ENCODE measurements at regions not wholly inside any gene's neighbourhood (a gene's known extent, or its start where the extent isn't known, plus 50 kb on each side); places are given as distances from the start of the nearest gene placed in this dataset.
"Not testable (repeated sequence)": the region's sequence is repeated elsewhere in the genome, so short reads cannot be mapped to it uniquely, and the experiment has no call there.

GRCh38 chr10:45056806-45057205, 56.1 kb downstream of the ZNF22 start:
- not testable (repeated sequence) for DNase-seq (ENCODE audit: low spot score)

DNA sequence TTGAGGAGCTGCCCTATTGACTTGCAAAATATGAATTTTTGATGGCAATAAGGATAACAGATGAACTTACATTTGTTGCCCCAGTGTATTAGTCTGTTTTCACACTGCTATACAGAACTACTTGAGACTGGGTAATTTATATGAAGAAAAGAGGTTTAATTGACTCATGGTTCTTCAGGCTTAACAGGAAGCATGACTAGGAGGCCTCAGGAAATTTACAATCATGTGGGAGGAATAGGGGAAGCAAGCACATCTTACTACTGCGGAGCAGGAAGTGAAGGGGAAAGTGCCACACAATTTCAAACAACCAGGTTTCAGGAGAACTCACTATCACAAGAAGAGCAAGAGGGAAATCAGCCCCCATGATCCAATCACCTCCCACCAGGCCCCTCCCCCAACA, 57.9 kb downstream of the ZNF22 start:
- DNase-seq (ENCODE audit: low spot score), result no peak

DNA sequence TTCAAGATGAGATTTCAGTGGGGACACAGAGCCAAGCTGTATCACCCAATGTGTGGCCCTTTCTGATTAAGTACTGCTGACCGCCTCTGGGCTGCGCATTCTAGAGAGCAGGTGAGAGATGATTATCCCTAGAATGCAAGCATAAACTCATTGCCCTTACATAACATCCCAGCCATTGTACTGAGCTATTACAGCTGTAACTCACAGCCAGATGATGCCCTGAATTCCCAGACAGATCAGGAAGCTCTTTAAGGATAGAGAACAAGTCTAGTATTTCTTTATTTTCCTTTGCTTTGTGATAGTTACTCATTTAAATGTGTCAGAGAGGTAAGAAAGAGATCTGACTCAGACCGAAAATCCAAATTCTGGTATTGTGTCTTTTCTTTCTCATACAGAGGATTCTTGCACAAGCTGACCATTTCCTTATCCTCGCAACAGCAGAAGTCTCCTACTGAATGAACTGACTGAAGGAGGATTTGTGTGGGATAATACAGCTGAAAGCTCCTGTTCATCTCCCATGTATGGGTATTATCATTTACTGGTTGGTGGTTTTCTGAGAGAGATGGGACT, 58.4 kb downstream of the ZNF22 start:
- DNase-seq (ENCODE audit: low spot score), result no peak

DNA sequence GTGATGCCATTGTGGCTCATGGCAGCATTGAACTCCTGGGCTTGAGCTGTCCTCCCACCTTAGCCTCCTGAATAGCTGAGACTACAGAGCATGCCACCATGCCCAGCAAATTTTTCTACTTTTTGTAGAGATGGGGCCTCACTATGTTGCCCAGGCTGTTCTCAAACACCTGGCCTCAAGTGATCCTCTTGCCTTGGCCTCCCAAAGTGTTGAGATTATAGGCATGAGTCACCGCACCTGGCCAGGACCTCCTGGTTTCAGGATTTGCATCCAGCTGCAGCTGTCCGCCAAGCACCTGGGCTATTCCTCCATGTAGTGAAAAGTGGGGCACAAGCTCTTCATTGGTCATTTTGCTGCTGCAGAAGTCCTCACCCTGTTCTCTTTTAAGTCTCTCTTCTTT, 58.9 kb downstream of the ZNF22 start:
- no peak for DNase-seq (ENCODE audit: low spot score)

DNA sequence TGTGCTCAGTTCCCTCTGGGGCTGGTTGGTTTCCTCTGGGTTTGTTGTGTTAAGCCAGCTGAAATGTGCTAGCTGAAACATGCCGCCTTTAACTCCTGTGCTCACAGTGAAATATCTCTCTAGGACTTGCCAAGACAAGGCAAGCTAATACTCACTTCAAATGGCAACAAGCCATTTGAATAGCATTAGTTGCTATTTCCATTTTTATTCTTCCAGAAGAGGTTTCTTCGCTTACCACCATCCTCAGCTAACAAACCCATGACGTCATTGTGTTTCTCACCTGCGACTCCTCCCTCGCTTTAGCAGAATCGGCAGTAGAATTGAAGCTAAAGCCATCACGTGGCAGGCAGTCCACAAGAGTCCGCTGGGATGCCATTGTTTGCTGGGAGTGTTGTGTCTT, 61.3 kb downstream of the ZNF22 start:
- DNase-seq (ENCODE audit: low spot score), result no peak

GRCh38 chr10:45063591-45064231, 63.0 kb downstream of the ZNF22 start:
- no peak for DNase-seq (ENCODE audit: low spot score)

DNA sequence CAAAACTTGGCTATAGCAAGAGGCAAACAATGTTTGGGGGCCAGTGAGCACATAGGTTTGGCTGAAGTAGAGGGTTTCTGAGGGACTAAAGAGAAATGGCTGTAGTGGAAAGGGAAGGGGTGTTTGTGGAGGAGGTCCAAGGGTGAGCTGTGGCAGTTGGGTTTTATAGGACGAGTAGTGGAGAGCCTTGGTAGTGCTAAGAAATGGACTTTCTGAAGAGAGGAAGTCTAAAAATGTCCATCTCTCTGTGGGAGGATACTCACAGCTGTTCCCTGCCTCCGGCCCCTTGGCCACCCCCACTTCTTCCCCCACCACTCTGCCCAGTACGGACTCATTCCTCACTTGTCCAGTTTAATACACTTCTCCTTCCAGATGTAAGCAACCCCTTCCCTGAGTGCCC, 64.3 kb downstream of the ZNF22 start:
- no peak for DNase-seq (ENCODE audit: low spot score)

GRCh38 chr10:45071043-45071813, 70.5 kb downstream of the ZNF22 start:
- no peak for DNase-seq (ENCODE audit: low spot score)

GRCh38 chr10:45075216-45075615, 74.5 kb downstream of the ZNF22 start:
- DNase-seq (ENCODE audit: low spot score), result no peak

DNA sequence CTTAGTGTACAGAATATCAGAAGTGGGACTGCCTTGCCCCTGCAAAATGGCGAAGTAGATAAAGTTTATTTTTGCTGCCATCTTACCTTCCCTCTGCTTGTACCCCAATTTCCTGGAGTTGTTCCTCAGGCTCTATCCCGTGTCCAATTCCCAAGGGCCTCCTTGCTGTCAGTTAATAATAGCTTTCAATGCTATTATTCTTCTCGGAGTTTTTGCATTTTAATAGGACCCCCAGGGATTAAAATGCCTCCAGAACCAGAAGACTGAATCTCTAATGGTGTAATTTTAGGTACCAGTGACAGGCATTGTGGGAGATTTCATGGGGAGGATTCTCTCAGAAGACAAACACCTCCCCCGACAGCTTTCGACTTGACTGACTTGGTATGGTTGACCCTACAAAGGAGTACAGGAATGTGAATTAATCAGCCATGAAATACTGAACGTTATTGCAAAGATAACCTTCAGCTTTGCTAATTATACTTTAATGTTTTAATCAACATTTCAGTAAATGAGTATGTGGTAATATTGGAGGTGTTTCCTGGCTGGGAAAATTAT, 75.2 kb downstream of the ZNF22 start:
- no peak for DNase-seq (ENCODE audit: low spot score)

DNA sequence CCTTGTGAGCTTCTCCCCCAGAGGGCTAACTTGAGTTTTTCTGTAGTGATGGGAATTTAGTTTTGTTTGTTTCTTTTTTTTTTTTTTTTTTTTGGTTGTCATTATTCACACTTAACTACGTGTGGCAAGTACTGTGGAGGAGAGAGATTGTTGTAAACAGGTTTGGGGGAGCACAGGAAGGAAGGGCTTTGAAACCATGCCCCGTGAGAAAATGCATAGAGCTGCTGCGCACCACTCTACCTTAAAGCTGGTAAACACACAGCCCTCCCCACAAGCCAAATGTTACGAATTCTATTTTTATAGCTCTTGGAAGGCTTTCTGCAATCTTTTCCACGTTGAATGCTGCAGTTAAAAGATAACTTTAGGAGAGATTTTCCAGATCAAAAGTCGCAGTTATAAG, 76.2 kb downstream of the ZNF22 start:
- no peak for DNase-seq (ENCODE audit: low spot score)

- DNase-seq (ENCODE audit: low spot score), result no peak
Observed at GRCh38 chr10:45080331-45080730, 79.6 kb downstream of the ZNF22 start.

- DNase-seq (ENCODE audit: low spot score), result no peak
Observed at GRCh38 chr10:45082176-45082575, 81.5 kb downstream of the ZNF22 start.

DNA sequence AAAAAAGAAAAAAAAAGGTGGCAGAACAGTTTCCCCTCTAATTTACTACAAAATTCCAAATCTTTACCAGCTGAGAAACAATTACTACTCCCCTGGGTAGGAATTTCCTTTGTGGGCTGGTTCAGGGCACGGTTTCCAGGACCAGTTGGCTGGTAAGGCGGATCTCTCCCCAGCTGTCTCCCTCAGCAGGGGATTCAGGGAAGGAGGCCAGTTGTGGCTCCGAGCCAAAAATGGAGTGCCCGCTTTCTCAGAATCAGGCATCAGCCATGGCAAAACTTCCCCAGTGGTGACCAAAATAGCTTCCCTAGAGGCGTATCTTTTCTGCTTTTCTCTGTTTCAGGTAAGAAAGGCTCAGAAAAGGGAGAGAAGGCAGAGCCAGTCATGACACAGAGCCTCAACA, 91.2 kb downstream of the ZNF22 start:
- no peak for DNase-seq (ENCODE audit: low spot score)

- no peak for DNase-seq (ENCODE audit: low spot score)
Observed at GRCh38 chr10:45093945-45094344, 93.2 kb downstream of the ZNF22 start.

DNA sequence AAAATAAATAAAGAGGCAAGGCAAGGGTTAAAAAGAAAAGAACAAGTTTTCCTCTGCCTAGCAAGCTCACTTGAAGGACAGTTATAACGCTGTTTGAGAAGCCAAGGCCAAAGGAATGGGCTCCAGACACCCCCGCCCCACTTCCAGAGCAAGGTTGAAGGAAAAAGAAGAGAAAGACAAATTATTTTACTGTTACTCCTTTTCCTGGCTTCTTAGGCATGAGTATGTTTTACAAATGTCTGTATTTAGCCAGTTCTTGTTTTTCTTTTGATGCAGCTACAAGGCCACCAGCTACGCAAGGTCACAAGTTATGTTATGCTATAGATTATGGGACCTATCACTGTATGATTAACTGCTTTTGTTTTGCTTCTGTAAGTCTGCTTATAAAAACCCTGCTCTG, 94.6 kb downstream of the ZNF22 start:
- no peak for DNase-seq (ENCODE audit: low spot score)

GRCh38 chr10:45096001-45096400, 95.3 kb downstream of the ZNF22 start:
- DNase-seq (ENCODE audit: low spot score), result no peak

GRCh38 chr10:45100429-45100828, 99.7 kb downstream of the ZNF22 start:
- no peak for DNase-seq (ENCODE audit: low spot score)

- no peak for DNase-seq (ENCODE audit: low spot score)
Observed at GRCh38 chr10:45104674-45105073, 104.0 kb downstream of the ZNF22 start.

GRCh38 chr10:45105309-45105708, 104.6 kb downstream of the ZNF22 start:
- not testable (repeated sequence) for DNase-seq (ENCODE audit: low spot score)

- DNase-seq (ENCODE audit: low spot score), result no peak
Observed at GRCh38 chr10:45106236-45106856, 105.6 kb downstream of the ZNF22 start.

- DNase-seq (ENCODE audit: low spot score), result no peak
Observed at GRCh38 chr10:45111509-45111908, 110.8 kb downstream of the ZNF22 start.

- DNase-seq (ENCODE audit: low spot score), result not testable (repeated sequence)
Observed at GRCh38 chr10:45117940-45118339, 117.2 kb downstream of the ZNF22 start.
